ENCODE measurements at regions not wholly inside any gene's neighbourhood (a gene's known extent, or its start where the extent isn't known, plus 50 kb on each side); places are given as distances from the start of the nearest gene placed in this dataset.

- DNase-seq (no peak), ATAC-seq (no peak)
- WGBS, 4 donors: 34 to 53% (median 49%) methylated on average over 2 of the region's 2 CpGs
- H3K36me3 ChIP-seq: no peaks in the 10 kb centered on the region
- H3K4me3 ChIP-seq: no peak overlapping the region
- no peaks in the 10 kb centered on the region for H3K4me1 ChIP-seq
- H3K27ac ChIP-seq: no peak overlapping the region
- TF ChIP-seq CTCF (IDR thresholded peaks at IDR 0.05) (no peak), POLR2A (IDR thresholded peaks at IDR 0.05) (no peak)
- no peaks in the 10 kb centered on the region for H3K9me3 ChIP-seq
- intact Hi-C loops (cut with DNase I): no loop called here
- H3K27me3 ChIP-seq: no peaks in the 10 kb centered on the region
These were observed 215.8 kb upstream of the CADM2 start for GRCh38 chr3:84742915-84743425.

DNA sequence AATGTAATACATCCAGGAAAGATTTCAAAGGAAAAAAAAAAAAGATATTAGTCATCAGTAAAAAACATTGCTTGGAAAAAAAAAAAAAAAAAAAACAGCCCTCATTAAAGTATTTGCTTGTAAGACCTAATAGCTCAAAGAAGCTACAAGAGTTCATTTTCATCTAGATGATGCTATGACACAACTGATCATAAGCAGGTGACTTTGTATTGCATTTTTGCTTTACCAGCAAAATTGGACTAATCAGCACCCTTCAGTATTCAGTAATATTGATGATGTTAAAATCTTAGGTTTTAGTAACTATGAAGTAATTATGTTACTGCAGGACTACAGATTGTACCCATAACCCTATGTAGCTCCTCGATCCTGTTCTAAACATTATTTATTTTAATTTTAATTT is 214.7 kb upstream of the CADM2 start:
- WGBS, 4 donors: 74 to 93% (median 77%) methylated on average over 1 of the region's 1 CpG
- TF ChIP-seq CTCF (IDR thresholded peaks at IDR 0.05) (no peak), POLR2A (IDR thresholded peaks at IDR 0.05) (no peak)
- intact Hi-C loops (cut with DNase I): no loop called here
- DNase-seq (no peak), ATAC-seq (no peak)
- no peak overlapping the region for H3K27ac ChIP-seq
- H3K4me1 ChIP-seq: no peaks in the 10 kb centered on the region
- no peaks in the 10 kb centered on the region for H3K9me3 ChIP-seq
- no peaks in the 10 kb centered on the region for H3K36me3 ChIP-seq
- no peak overlapping the region for H3K4me3 ChIP-seq
- no peaks in the 10 kb centered on the region for H3K27me3 ChIP-seq

GRCh38 chr3:84755860-84756259 is 202.9 kb upstream of the CADM2 start:
- DNase-seq (no peak), ATAC-seq (no peak)
- TF ChIP-seq POLR2A (IDR thresholded peaks at IDR 0.05) (no peak), CTCF (IDR thresholded peaks at IDR 0.05) (no peak)
- H3K27me3 ChIP-seq: no peaks in the 10 kb centered on the region
- H3K9me3 ChIP-seq: peaks cover 0 to 9% (median 2%) of the 10 kb centered on the region in 12 donors
- no peaks in the 10 kb centered on the region for H3K4me1 ChIP-seq
- no peak overlapping the region for H3K27ac ChIP-seq
- intact Hi-C loops (cut with DNase I): no loop called here
- no peaks in the 10 kb centered on the region for H3K36me3 ChIP-seq
- H3K4me3 ChIP-seq: no peak overlapping the region
- 83 to 87% (median 85%) methylated on average over 12 to 13 of the region's 13 CpGs for WGBS, 4 donors

DNA sequence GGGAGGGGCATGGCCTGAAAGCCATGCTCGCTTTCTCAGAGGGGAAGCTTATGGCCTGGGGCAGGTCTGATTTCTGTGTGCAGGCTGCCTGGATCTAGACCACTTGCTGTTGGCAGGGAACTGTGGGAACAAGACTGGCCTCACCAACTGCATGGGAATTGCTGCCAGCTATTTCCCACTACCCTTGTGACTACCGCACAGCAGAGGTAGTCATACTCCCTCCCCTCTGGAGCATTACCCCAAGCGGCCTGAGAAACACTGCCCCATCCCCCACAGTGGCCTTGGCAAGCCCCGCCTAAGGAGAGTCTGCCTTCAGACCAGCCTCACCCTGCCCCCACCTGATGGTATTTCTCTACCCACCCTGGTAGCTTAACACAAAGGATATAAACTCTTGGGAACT is 199.4 kb upstream of the CADM2 start:
- WGBS, 4 donors: 72 to 89% (median 82%) methylated on average over 4 of the region's 4 CpGs

More for the DNA sequence above, 199.4 kb upstream of the CADM2 start:
- Histone ChIP-seq H3K4me1 (no peaks in the 10 kb centered on the region), H3K27ac (no peak overlapping the region), H3K36me3 (no peaks in the 10 kb centered on the region), H3K27me3 (no peaks in the 10 kb centered on the region), H3K4me3 (no peak overlapping the region), H3K9me3 (peaks cover 0 to 2% (median 0%) of the 10 kb centered on the region in 12 donors)
- ATAC-seq: no peak
- DNase-seq: peak in 1 of 5 donors; percentile 11
- no peak for TF ChIP-seq POLR2A (IDR thresholded peaks at IDR 0.05)
- TF ChIP-seq CTCF (IDR thresholded peaks at IDR 0.05): no peak
- intact Hi-C loops (cut with DNase I): no loop called here
